22Rv1 (cell line): ENCODE measurements at regions not wholly inside any gene's neighbourhood (a gene's known extent, or its start where the extent isn't known, plus 50 kb on each side); places are given as distances from the start of the nearest gene placed in this dataset.

Experiments
- H3K27ac ChIP-seq: fragments of 450-650 bp; 2 replicates; pipeline ENCODE4 v1.5.1; 2017
- ZFX ChIP-seq: fragments of 450-650 bp; IDR thresholded peaks from 2 replicates; pipeline ENCODE4 v1.6.1; 2017; ENCODE audit warnings: antibody characterized with exemption, borderline replicate concordance
- TF ChIP-seq, protein P1 (sequence below): fragments of 450-650 bp; IDR thresholded peaks from 2 replicates; pipeline ENCODE4 v1.5.1; 2017; ENCODE audit warnings: mild to moderate bottlenecking

GRCh38 chr9:12874395-12874794 lies 99.6 kb downstream of the LURAP1L start:
- TF ChIP-seq ZFX, result no peak
- TF ChIP-seq, protein P1, sequence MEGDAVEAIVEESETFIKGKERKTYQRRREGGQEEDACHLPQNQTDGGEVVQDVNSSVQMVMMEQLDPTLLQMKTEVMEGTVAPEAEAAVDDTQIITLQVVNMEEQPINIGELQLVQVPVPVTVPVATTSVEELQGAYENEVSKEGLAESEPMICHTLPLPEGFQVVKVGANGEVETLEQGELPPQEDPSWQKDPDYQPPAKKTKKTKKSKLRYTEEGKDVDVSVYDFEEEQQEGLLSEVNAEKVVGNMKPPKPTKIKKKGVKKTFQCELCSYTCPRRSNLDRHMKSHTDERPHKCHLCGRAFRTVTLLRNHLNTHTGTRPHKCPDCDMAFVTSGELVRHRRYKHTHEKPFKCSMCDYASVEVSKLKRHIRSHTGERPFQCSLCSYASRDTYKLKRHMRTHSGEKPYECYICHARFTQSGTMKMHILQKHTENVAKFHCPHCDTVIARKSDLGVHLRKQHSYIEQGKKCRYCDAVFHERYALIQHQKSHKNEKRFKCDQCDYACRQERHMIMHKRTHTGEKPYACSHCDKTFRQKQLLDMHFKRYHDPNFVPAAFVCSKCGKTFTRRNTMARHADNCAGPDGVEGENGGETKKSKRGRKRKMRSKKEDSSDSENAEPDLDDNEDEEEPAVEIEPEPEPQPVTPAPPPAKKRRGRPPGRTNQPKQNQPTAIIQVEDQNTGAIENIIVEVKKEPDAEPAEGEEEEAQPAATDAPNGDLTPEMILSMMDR, result no peak
- H3K27ac ChIP-seq, result no peak overlapping the region

DNA sequence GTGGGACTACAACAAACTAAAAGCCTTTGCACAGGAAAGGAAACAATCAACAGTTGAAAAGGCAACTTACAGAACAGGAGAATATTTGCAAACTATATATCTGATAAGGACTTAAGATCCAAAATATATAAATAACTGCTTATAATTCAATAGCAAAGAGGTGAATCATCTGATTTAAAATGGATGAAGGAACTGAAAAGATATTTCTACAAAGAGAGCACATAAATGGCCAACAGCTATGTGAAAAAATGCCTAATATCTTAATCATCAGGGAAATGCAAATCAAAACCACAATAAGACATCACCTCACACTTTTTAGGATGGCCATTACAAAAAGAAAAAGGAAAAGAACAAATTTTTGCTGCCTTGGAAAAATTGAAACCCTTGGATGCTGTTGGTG lies 100.4 kb downstream of the LURAP1L start:
- TF ChIP-seq, protein P1, result no peak
- TF ChIP-seq ZFX, result no peak
- no peak overlapping the region for H3K27ac ChIP-seq

DNA sequence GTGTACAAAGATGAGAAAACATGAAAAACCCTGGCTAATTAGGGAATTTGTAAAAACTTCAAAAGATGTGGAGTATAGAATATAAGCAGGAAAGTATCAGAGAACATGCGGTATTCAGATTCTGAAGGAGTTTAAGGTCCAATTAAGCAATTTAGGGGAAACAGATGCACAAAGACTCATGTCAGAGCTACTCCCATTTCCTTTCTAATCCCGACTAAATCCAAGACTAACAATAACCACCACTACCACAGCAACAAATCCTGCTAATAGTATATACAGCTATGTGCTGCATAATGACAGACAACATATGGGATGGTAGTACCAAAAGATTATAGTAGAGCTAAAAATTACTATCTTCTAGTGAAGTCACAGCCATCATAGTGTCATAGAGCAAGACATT lies 102.1 kb downstream of the LURAP1L start:
- no peak overlapping the region for H3K27ac ChIP-seq
- TF ChIP-seq ZFX, result no peak
- TF ChIP-seq, protein P1, result no peak

DNA sequence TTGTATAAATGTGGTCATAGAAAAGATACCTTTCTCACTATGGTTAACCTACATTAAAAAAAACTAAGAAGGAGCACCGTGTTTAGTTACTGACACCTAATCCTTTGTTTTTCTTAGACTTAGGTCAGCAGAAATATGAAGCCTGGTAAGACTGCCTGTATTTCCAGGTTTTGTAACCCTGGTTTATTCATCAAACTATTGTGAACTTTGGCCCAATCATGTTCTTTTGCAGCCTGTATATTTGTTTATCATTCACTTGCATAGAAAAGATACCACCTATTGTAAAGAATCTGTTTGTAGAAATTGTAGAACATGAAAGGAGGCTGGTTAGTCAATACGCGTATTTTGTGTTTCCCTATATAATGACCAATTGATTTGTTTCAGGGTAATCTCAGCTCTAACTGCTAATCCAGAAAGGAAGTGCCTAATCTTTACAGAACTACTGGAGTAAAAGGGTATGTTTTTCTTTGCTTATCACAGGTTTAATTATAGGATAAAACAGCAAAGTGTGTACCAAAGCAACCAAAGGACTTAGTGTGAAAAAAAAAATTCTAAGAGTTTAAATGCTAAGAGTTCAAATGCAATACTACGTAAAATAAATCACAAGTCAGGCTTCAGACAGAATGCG lies 103.6 kb downstream of the LURAP1L start:
- no peak overlapping the region for H3K27ac ChIP-seq
- TF ChIP-seq ZFX, result no peak
- TF ChIP-seq, protein P1, result no peak

GRCh38 chr9:12879961-12880360 lies 105.1 kb downstream of the LURAP1L start:
- no peak for TF ChIP-seq ZFX
- TF ChIP-seq, protein P1, result no peak
- no peak overlapping the region for H3K27ac ChIP-seq

GRCh38 chr9:12880406-12881015 lies 105.7 kb downstream of the LURAP1L start:
- TF ChIP-seq ZFX, result no peak
- TF ChIP-seq, protein P1, result no peak
- no peak overlapping the region for H3K27ac ChIP-seq

DNA sequence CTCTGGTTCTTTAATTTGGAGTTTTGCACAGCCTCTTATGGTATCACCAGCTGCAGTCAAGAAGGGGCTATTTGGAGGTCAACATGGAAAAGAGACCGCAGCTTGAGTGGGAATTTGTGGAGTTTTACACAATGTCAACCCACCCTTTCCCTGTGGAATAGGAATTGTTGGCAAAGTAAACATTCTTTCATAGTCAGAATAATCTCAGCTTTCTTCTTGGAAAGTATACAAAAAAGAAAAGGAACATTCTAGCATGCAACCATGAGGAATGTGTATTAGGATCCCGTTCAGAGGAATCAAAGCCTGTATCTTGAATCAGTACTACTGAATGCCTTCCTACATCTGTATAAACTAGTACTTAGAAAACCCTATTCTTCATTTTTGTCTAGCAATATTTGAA lies 107.6 kb downstream of the LURAP1L start:
- no peak overlapping the region for H3K27ac ChIP-seq
- TF ChIP-seq, protein P1, result no peak
- TF ChIP-seq ZFX, result no peak
